ENCODE measurements at regions not wholly inside any gene's neighbourhood (a gene's known extent, or its start where the extent isn't known, plus 50 kb on each side); places are given as distances from the start of the nearest gene placed in this dataset.

- no peak for TF ChIP-seq CTCF (IDR thresholded peaks at IDR 0.05)
- no peak for TF ChIP-seq POLR2A (IDR thresholded peaks at IDR 0.05)
Observed at GRCh38 chr4:101439926-101440325, 92.6 kb upstream of the PPP3CA start.

Data from adrenal gland (tissue), 5 donors.